K562 (cell line): ENCODE measurements at regions not wholly inside any gene's neighbourhood (a gene's known extent, or its start where the extent isn't known, plus 50 kb on each side); places are given as distances from the start of the nearest gene placed in this dataset.
"Not testable (repeated sequence)": the region's sequence is repeated elsewhere in the genome, so short reads cannot be mapped to it uniquely, and the experiment has no call there.

Experiments used
- ATAC-seq: fragments of 200-7000 bp; cut with Tn5 transposase; 3 replicates; pipeline ENCODE4 v1.9.1; 2020; ENCODE audit warnings: moderate library complexity
- BruUV-seq: library from RNA; stranded (reverse); fragments of 400-500 nt; replicated peaks from 2 replicates; lab custom pipeline; 2021; lab: Mats Ljungman, UMichigan
- CTCF ChIA-PET: fragments of 300-600 bp; formaldehyde crosslinking; extraction: SDS; loops from one replicate; lab custom pipeline; 2021; ENCODE audit warnings: low intra/inter-chr PET ratio; lab: Yijun Ruan, JAX
- POLR2A ChIA-PET: fragments of 300-600, 350-650 bp; sonication (Branson Sonifier 250); formaldehyde crosslinking; extraction: SDS; loops from one replicate; lab custom pipeline; 2021; ENCODE audit warnings: antibody characterized with exemption, inconsistent platforms; lab: Yijun Ruan, JAX
- DNase-seq, 4 experiments: peaks; one replicate each; pipeline versions ENCODE4 v3.0.0 to v3.0.0-alpha.2; 2011 to 2018; ENCODE audit warnings: low spot score in 3 of 4, mixed read lengths in 3 of 4; ENCODE audit errors: extremely low read depth in 1 of 4
- FAIRE-seq: peaks from 2 replicates; lab custom pipeline; 2011; peaks lifted over from hg19 to GRCh38; lab: Jason Lieb, UNC
- H2AFZ ChIP-seq: 2 replicates; pipeline ENCODE4 v1.6.0; 2011; ENCODE audit warnings: low read depth, low read length, control low read depth, inconsistent platforms
- H3K27ac ChIP-seq: fragments of 200-600 bp; 3 replicates; pipeline ENCODE4 v1.8.0; 2011; ENCODE audit warnings: low read depth, mild to moderate bottlenecking, control low read depth, inconsistent platforms, low read length, moderate library complexity, mixed read lengths; ENCODE audit errors: extremely low read depth
- H3K27me3 ChIP-seq, 2 experiments: fragments of 300-600 bp in 1 of 2; 2 replicates in 1 of 2; 3 replicates in 1 of 2; pipeline versions ENCODE4 v1.6.0 to v1.8.0; 2011; ENCODE audit warnings: inconsistent platforms in 2 of 2, low read length in 2 of 2, mild to moderate bottlenecking in 1 of 2, mixed read lengths in 1 of 2, moderate library complexity in 1 of 2; ENCODE audit not compliant: control insufficient read depth in 2 of 2, insufficient read depth in 2 of 2
- H3K36me3 ChIP-seq: fragments of 300-600 bp; 3 replicates; pipeline ENCODE4 v1.8.0; 2011; ENCODE audit warnings: mild to moderate bottlenecking, low read length, inconsistent platforms; ENCODE audit not compliant: control insufficient read depth, insufficient read depth
- H3K4me1 ChIP-seq, 2 experiments: fragments of 200-600 bp in 1 of 2; replicated peaks in 1 of 2; 2 replicates in 1 of 2; 3 replicates in 1 of 2; pipeline versions ENCODE4 v1.5.1 to v1.8.0; 2011; ENCODE audit warnings: inconsistent platforms in 2 of 2, low read length in 2 of 2, mild to moderate bottlenecking in 1 of 2, mixed read lengths in 1 of 2, moderate library complexity in 1 of 2; ENCODE audit not compliant: control insufficient read depth in 2 of 2, insufficient read depth in 2 of 2
- H3K4me2 ChIP-seq: 2 replicates; pipeline ENCODE4 v1.6.1; 2011; ENCODE audit warnings: low read length, control low read depth, inconsistent platforms, mixed read lengths; ENCODE audit not compliant: insufficient read depth
- H3K4me3 ChIP-seq: fragments of 200-600 bp; sonication (generic), shearing (Covaris generic); 2 replicates; pipeline ENCODE4 v1.5.1; 2016; ENCODE audit warnings: control low read depth, inconsistent platforms
- H3K79me2 ChIP-seq: fragments of 200-600 bp; 3 replicates; pipeline ENCODE4 v1.8.0; 2011; ENCODE audit warnings: low read length, inconsistent platforms; ENCODE audit not compliant: control insufficient read depth, insufficient read depth
- H3K9ac ChIP-seq, 2 experiments: 2 replicates each; pipeline versions ENCODE4 v1.6.0 to v1.6.1; 2011; ENCODE audit warnings: low read depth in 2 of 2, low read length in 2 of 2, control low read depth in 1 of 2, inconsistent platforms in 1 of 2, mild to moderate bottlenecking in 1 of 2, mixed read lengths in 1 of 2; ENCODE audit not compliant: insufficient read depth in 1 of 2
- H3K9me1 ChIP-seq: one replicate; pipeline ENCODE4 v1.6.0; 2011; ENCODE audit warnings: inconsistent platforms, mild to moderate bottlenecking, low read length, moderate library complexity; ENCODE audit not compliant: control insufficient read depth, insufficient read depth
- H3K9me3 ChIP-seq: replicated peaks from 2 replicates; pipeline ENCODE4 v1.5.1; 2011; ENCODE audit warnings: low read depth, low read length, inconsistent platforms; ENCODE audit not compliant: control insufficient read depth, insufficient read depth
- H4K20me1 ChIP-seq: replicated peaks from 2 replicates; pipeline ENCODE4 v1.6.1; 2011; ENCODE audit warnings: low read length, inconsistent platforms, mixed read lengths; ENCODE audit not compliant: control insufficient read depth, insufficient read depth
- DNMT1 ChIP-seq: fragments of 450-650 bp; IDR thresholded peaks from 2 replicates; pipeline ENCODE4 v1.6.1; 2016; ENCODE audit warnings: antibody characterized with exemption, mild to moderate bottlenecking
- FOXK2 ChIP-seq, 2 experiments: fragments of 450-650 bp; IDR thresholded peaks in 1 of 2; conservative IDR thresholded peaks in 1 of 2; 2 replicates each; pipeline ENCODE4 v1.6.1; 2016; ENCODE audit warnings: low read depth in 2 of 2, mild to moderate bottlenecking in 1 of 2
- FOXM1 ChIP-seq, 2 experiments: fragments of 450-650 bp in 1 of 2; sonication (generic) in 1 of 2; formaldehyde crosslinking in 1 of 2; IDR thresholded peaks; 2 replicates each; pipeline versions ENCODE4 v1.6.1 to v1.9.0; 2017 to 2022; ENCODE audit warnings: low read depth in 2 of 2, mild to moderate bottlenecking in 2 of 2, missing genetic modification reagents in 1 of 2, moderate library complexity in 1 of 2
- HOXB6 ChIP-seq: fragments of 250-450 bp; sonication (Bioruptor Pico); IDR thresholded peaks from 2 replicates; pipeline ENCODE4 v1.5.1; 2022; ENCODE audit warnings: mild to moderate bottlenecking, borderline replicate concordance
- TRIM24 ChIP-seq, 2 experiments: fragments of 450-650 bp; IDR thresholded peaks; 2 replicates each; pipeline ENCODE4 v1.6.1; 2016
- ZNF146 ChIP-seq: IDR thresholded peaks from one replicate; pipeline ENCODE4 v1.6.1; 2018; ENCODE audit warnings: missing compliant biosample characterization; ENCODE audit not compliant: unreplicated experiment
- ZNF239 ChIP-seq: fragments of 250-450 bp; sonication (Bioruptor Pico); IDR thresholded peaks from 2 replicates; pipeline ENCODE4 v1.4.0; 2020; ENCODE audit warnings: mild to moderate bottlenecking
- ZNF282 ChIP-seq: sonication (generic); formaldehyde crosslinking; IDR thresholded peaks from 2 replicates; pipeline ENCODE4 v1.8.1; 2023; ENCODE audit warnings: missing genetic modification reagents
- WGBS: fragments of 100-300 bp; shearing (Covaris generic); methylation state at CpG from one replicate; pipeline ENCODE4 v1.1.6; 2016; ENCODE audit warnings: low coverage, mixed read lengths; ENCODE audit not compliant: insufficient coverage; ENCODE audit errors: missing lambda C conversion rate; 5-methylcytosine and 5-hydroxymethylcytosine counted together
- in situ Hi-C: fragments of 300-500 bp; cut with MboI; formaldehyde crosslinking; loops from 4 replicates; pipeline ENCODE4 v1.15.0; 2018; ENCODE audit warnings: inconsistent platforms, mixed read lengths
- intact Hi-C: fragments of 100-400 bp; cut with micrococcal nuclease; formaldehyde crosslinking; loops from 2 replicates; pipeline ENCODE4 v1.14.2; 2022
- TF ChIP-seq, protein P1 (sequence below): fragments of 150-350 bp; IDR thresholded peaks from 2 replicates; pipeline ENCODE4 v1.6.1; 2014; ENCODE audit warnings: low read depth, mild to moderate bottlenecking, low read length, borderline replicate concordance
- TF ChIP-seq, protein P2 (sequence below): fragments of 450-650 bp; IDR thresholded peaks from one replicate; pipeline ENCODE4 v1.6.1; 2018; ENCODE audit warnings: mild to moderate bottlenecking, moderate library complexity; ENCODE audit not compliant: partially characterized antibody

DNA sequence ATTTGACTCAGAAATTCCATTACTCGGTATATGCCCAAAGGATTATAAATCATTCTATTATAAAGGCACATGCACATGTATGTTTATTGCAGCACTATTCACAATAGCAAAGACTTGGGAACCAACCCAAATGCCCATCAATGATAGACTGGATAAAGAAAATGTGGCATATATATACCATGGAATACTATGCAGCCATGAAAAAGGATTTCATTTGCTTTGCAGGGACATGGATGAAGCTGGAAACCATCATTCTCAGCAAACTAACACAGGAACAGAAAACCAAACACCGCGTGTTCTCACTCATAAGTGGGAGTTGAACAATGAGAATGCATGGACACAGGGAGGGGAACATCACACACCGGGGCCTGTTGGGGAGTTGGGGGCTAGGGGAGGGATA is 1297.1 kb downstream of the TBC1D22A start:
- H3K4me2 ChIP-seq, H2AFZ ChIP-seq, H3K4me1 ChIP-seq, H4K20me1 ChIP-seq, FAIRE-seq, H3K4me3 ChIP-seq, H3K79me2 ChIP-seq, H3K9ac ChIP-seq, H3K9me1 ChIP-seq, ATAC-seq, DNase-seq, BruUV-seq, H3K27me3 ChIP-seq, H3K27ac ChIP-seq, in situ Hi-C loops, H3K9me3 ChIP-seq, CTCF ChIA-PET, H3K36me3 ChIP-seq, intact Hi-C loops, POLR2A ChIA-PET: not testable (repeated sequence)
- peak; percentile 56 for TF ChIP-seq ZNF146 (CRISPR knock-in tag)
- WGBS = 21% methylated on average over 4 of the region's 4 CpGs

DNA sequence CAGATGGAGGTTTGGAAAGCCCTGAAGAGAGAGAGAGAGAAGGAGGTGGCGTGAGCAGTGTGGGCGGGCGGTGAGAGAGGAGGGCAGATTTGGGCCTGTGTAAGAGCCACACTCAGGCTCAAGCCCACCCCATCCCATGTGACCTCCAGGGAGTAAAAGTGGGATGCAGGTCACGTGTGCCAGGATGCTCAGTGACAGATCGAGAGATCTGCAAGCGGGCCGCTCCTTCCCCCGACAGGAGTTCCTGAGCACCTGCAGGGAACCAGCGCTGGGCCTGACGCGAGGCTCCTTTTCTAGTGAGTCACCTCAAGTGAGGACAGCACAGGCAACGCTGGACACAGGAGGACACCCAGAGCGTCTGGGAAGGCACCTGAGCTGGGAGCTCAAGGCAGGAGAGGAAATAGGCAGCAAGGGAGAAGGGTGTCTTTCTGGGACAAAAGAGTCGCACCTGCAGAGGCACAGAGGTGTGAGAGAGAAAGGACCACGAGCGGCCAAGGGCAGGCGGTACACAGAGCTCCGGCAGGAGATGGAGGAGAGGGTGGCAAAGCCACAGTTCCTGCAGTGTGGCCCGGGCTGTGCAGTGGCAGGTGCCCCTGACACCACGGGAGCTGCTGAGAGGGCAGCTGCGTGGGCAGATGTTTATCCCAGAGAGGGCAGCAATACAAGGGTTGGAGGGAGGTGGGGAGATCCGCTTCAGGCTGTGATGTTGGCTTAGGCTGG is 1294.8 kb downstream of the TBC1D22A start:
- H3K79me2 ChIP-seq = no peaks in the 10 kb centered on the region
- BruUV-seq = no TSS peak
- no peak overlapping the region for H3K4me3 ChIP-seq
- H3K4me2 ChIP-seq = no peak overlapping the region
- 0% methylated on average over 15 of the region's 22 CpGs for WGBS
- H3K4me1 ChIP-seq = no peaks in the 10 kb centered on the region
- no peak overlapping the region for H2AFZ ChIP-seq
- in situ Hi-C loops = no loop called here
- CTCF ChIA-PET = no interaction called here
- H3K9me1 ChIP-seq = no peaks in the 10 kb centered on the region
- no peaks in the 10 kb centered on the region for H4K20me1 ChIP-seq
- H3K27me3 ChIP-seq = no peaks in the 10 kb centered on the region; a peak in 1 of 5 replicates
- H3K36me3 ChIP-seq = no peaks in the 10 kb centered on the region
- H3K9me3 ChIP-seq = no peaks in the 10 kb centered on the region
- intact Hi-C loops = no loop called here
- no peak overlapping the region for H3K27ac ChIP-seq
- ATAC-seq (no peak), FAIRE-seq (no peak), DNase-seq (no peak)
- POLR2A ChIA-PET = no interaction called here
- no peak overlapping the region for H3K9ac ChIP-seq
- no peak for TF ChIP-seq HOXB6 (CRISPR knock-in tag)
- TF ChIP-seq DNMT1 = no peak
- TF ChIP-seq, protein P1, sequence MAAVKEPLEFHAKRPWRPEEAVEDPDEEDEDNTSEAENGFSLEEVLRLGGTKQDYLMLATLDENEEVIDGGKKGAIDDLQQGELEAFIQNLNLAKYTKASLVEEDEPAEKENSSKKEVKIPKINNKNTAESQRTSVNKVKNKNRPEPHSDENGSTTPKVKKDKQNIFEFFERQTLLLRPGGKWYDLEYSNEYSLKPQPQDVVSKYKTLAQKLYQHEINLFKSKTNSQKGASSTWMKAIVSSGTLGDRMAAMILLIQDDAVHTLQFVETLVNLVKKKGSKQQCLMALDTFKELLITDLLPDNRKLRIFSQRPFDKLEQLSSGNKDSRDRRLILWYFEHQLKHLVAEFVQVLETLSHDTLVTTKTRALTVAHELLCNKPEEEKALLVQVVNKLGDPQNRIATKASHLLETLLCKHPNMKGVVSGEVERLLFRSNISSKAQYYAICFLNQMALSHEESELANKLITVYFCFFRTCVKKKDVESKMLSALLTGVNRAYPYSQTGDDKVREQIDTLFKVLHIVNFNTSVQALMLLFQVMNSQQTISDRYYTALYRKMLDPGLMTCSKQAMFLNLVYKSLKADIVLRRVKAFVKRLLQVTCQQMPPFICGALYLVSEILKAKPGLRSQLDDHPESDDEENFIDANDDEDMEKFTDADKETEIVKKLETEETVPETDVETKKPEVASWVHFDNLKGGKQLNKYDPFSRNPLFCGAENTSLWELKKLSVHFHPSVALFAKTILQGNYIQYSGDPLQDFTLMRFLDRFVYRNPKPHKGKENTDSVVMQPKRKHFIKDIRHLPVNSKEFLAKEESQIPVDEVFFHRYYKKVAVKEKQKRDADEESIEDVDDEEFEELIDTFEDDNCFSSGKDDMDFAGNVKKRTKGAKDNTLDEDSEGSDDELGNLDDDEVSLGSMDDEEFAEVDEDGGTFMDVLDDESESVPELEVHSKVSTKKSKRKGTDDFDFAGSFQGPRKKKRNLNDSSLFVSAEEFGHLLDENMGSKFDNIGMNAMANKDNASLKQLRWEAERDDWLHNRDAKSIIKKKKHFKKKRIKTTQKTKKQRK = no peak
- no peak for TF ChIP-seq ZNF239 (CRISPR knock-in tag)
- no peak for TF ChIP-seq FOXM1 (IDR thresholded peaks at IDR 0.05; ENCODE audit: low read depth)
- no peak for TF ChIP-seq FOXM1 (CRISPR knock-in tag; IDR thresholded peaks at IDR 0.05; ENCODE audit: low read depth)
- TF ChIP-seq, protein P2, sequence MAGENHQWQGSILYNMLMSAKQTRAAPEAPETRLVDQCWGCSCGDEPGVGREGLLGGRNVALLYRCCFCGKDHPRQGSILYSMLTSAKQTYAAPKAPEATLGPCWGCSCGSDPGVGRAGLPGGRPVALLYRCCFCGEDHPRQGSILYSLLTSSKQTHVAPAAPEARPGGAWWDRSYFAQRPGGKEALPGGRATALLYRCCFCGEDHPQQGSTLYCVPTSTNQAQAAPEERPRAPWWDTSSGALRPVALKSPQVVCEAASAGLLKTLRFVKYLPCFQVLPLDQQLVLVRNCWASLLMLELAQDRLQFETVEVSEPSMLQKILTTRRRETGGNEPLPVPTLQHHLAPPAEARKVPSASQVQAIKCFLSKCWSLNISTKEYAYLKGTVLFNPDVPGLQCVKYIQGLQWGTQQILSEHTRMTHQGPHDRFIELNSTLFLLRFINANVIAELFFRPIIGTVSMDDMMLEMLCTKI = no peak
- TF ChIP-seq FOXK2 (conservative IDR thresholded peaks at IDR 0.05 in 1 of 2, IDR thresholded peaks at IDR 0.05 in 1 of 2; ENCODE audit: low read depth in 2 of 2) = no peak
- no peak for TF ChIP-seq ZNF282 (CRISPR knock-in tag)
- TF ChIP-seq TRIM24 (IDR thresholded peaks at IDR 0.05) = no peak
